ENCODE measurements at regions not wholly inside any gene's neighbourhood (a gene's known extent, or its start where the extent isn't known, plus 50 kb on each side); places are given as distances from the start of the nearest gene placed in this dataset.
A peak's percentile ranks its signal among the peaks of the same experiment; 100 is the strongest.

- Mint-ChIP-seq H3K4me3 (no peak overlapping the region), H3K36me3 (no peaks in the 10 kb centered on the region), H3K9me3 (no peaks in the 10 kb centered on the region), H3K4me1 (0 out of 2 replicates have a peak, but pooled peaks cover 6% of the 10 kb centered on the region), H3K27ac (no peak overlapping the region), H3K27me3 (ENCODE audit: low read depth) (peaks cover 18% of the 10 kb centered on the region)
- DNase-seq (ENCODE audit: low spot score) = no peak
- ChIA-PET POLR2A (no interaction called here), CTCF (no interaction called here)
- peak; percentile 27; the same call in 1 of the 2 replicates for TF ChIP-seq USF1 (CRISPR knock-in tag; IDR thresholded peaks at IDR 0.05)
- TF ChIP-seq USF2 (CRISPR knock-in tag; IDR thresholded peaks at IDR 0.05) = peak; percentile 71
- TF ChIP-seq ZMAT4 (CRISPR knock-in tag; IDR thresholded peaks at IDR 0.05) = no peak
- ATAC-seq = peak; percentile 22; the same call in 1 of the 2 replicates
These were observed 107.4 kb upstream of the MAGI3 start for GRCh38 chr1:113282893-113283285.

GRCh38 chr1:113283914-113284313, 106.4 kb upstream of the MAGI3 start:
- Mint-ChIP-seq H3K27ac (no peak overlapping the region), H3K4me1 (0 out of 2 replicates have a peak, but pooled peaks cover 6% of the 10 kb centered on the region), H3K9me3 (no peaks in the 10 kb centered on the region), H3K4me3 (no peak overlapping the region), H3K27me3 (ENCODE audit: low read depth) (peaks cover 11% of the 10 kb centered on the region), H3K36me3 (no peaks in the 10 kb centered on the region)
- ChIA-PET POLR2A (no interaction called here), CTCF (no interaction called here)
- DNase-seq (ENCODE audit: low spot score) = no peak
- TF ChIP-seq SMAD4 (CRISPR knock-in tag; IDR thresholded peaks at IDR 0.05) = no peak
- ATAC-seq = no peak

GRCh38 chr1:113286156-113286555, 104.2 kb upstream of the MAGI3 start:
- H3K27me3 Mint-ChIP-seq (ENCODE audit: low read depth) = peaks cover 3% of the 10 kb centered on the region; the same call in 1 of the 2 replicates
- no peaks in the 10 kb centered on the region for H3K36me3 Mint-ChIP-seq
- ATAC-seq (no peak), DNase-seq (ENCODE audit: low spot score) (no peak)
- TF ChIP-seq ERG (CRISPR knock-in tag; IDR thresholded peaks at IDR 0.05) (no peak), GABPB1 (CRISPR knock-in tag; IDR thresholded peaks at IDR 0.05) (no peak)
- no peaks in the 10 kb centered on the region for H3K9me3 Mint-ChIP-seq
- ChIA-PET CTCF (no interaction called here), POLR2A (no interaction called here)
- no peak overlapping the region for H3K27ac Mint-ChIP-seq
- H3K4me3 Mint-ChIP-seq = no peak overlapping the region
- 0 out of 2 replicates have a peak, but pooled peaks cover 6% of the 10 kb centered on the region for H3K4me1 Mint-ChIP-seq

- H3K4me1 Mint-ChIP-seq = 0 out of 2 replicates have a peak, but pooled peaks cover 4% of the 10 kb centered on the region
- H3K27ac Mint-ChIP-seq = no peak overlapping the region; the same call in 1 of the 2 replicates
- TF ChIP-seq IRF1 (CRISPR knock-in tag; IDR thresholded peaks at IDR 0.05) = no peak
- no peak for TF ChIP-seq FOXP4 (CRISPR knock-in tag; IDR thresholded peaks at IDR 0.05)
- no peak for TF ChIP-seq NFE2L1 (CRISPR knock-in tag; IDR thresholded peaks at IDR 0.05)
- no peak for TF ChIP-seq AFF4 (CRISPR knock-in tag; IDR thresholded peaks at IDR 0.05; ENCODE audit: borderline replicate concordance)
- no peak for TF ChIP-seq ATF6 (CRISPR knock-in tag; IDR thresholded peaks at IDR 0.05)
- TF ChIP-seq HMGA2 (CRISPR knock-in tag; IDR thresholded peaks at IDR 0.05) = no peak
- TF ChIP-seq ZNF317 (CRISPR knock-in tag; IDR thresholded peaks at IDR 0.05; ENCODE audit: borderline replicate concordance, low read depth) = no peak
- TF ChIP-seq MXD4 (CRISPR knock-in tag; IDR thresholded peaks at IDR 0.05; ENCODE audit: borderline replicate concordance) = no peak
- DNase-seq (ENCODE audit: low spot score) (no peak), ATAC-seq (no peak)
- H3K27me3 Mint-ChIP-seq (ENCODE audit: low read depth) = peaks cover 3% of the 10 kb centered on the region; the same call in 1 of the 2 replicates
- ChIA-PET POLR2A (no interaction called here), CTCF (no interaction called here)
- no peaks in the 10 kb centered on the region for H3K36me3 Mint-ChIP-seq
- no peaks in the 10 kb centered on the region for H3K9me3 Mint-ChIP-seq
- no peak overlapping the region for H3K4me3 Mint-ChIP-seq
These were observed 98.3 kb upstream of the MAGI3 start for GRCh38 chr1:113291777-113292602.

Measured in WTC11 (cell line).